ENCODE measurements at regions not wholly inside any gene's neighbourhood (a gene's known extent, or its start where the extent isn't known, plus 50 kb on each side); places are given as distances from the start of the nearest gene placed in this dataset.

- peaks cover 6% of the 10 kb centered on the region in 2 donors for H3K9me3 Mint-ChIP-seq
- DNase-seq (ENCODE audit: low spot score in 2 of 2) (no peak), ATAC-seq (no peak)
Measured at GRCh38 chr5:124088289-124089032, 576.5 kb downstream of the CSNK1G3 start.

GRCh38 chr5:124087752-124088151, 575.8 kb downstream of the CSNK1G3 start:
- H3K9me3 Mint-ChIP-seq, result peaks cover 6% of the 10 kb centered on the region in 2 donors

More at GRCh38 chr5:124088289-124089032, 576.5 kb downstream of the CSNK1G3 start:
- H3K36me3 Mint-ChIP-seq, result no peaks in the 10 kb centered on the region
- H3K27ac Mint-ChIP-seq, result no peak overlapping the region

GRCh38 chr5:124080256-124080655, 568.3 kb downstream of the CSNK1G3 start:
- Mint-ChIP-seq H3K9me3 (peaks cover 12 to 22% of the 10 kb centered on the region in 2 donors), H3K27ac (no peak overlapping the region), H3K36me3 (no peaks in the 10 kb centered on the region)
- no peak for ATAC-seq
- DNase-seq (ENCODE audit: low spot score in 2 of 2), result no peak

More at GRCh38 chr5:124087752-124088151, 575.8 kb downstream of the CSNK1G3 start:
- DNase-seq (ENCODE audit: low spot score in 2 of 2) (no peak), ATAC-seq (no peak)
- Mint-ChIP-seq H3K27ac (no peak overlapping the region), H3K36me3 (no peaks in the 10 kb centered on the region)

- no peak for ATAC-seq
- Mint-ChIP-seq H3K9me3 (peaks cover 6 to 16% of the 10 kb centered on the region in 2 donors), H3K27ac (no peak overlapping the region), H3K36me3 (no peaks in the 10 kb centered on the region)
- DNase-seq (ENCODE audit: low spot score in 2 of 2), result no peak
Measured at GRCh38 chr5:124079062-124079461, 567.1 kb downstream of the CSNK1G3 start.

GRCh38 chr5:124074500-124074899, 562.5 kb downstream of the CSNK1G3 start:
- DNase-seq (ENCODE audit: low spot score in 2 of 2), result no peak
- Mint-ChIP-seq H3K36me3 (no peaks in the 10 kb centered on the region), H3K9me3 (peaks cover 6 to 14% of the 10 kb centered on the region in 2 donors), H3K27ac (no peak overlapping the region)
- ATAC-seq, result no peak

GRCh38 chr5:124072570-124072969, 560.6 kb downstream of the CSNK1G3 start:
- H3K9me3 Mint-ChIP-seq, result peaks cover 6 to 9% of the 10 kb centered on the region in 2 donors
- H3K36me3 Mint-ChIP-seq, result no peaks in the 10 kb centered on the region
- ATAC-seq, result no peak
- no peak overlapping the region for H3K27ac Mint-ChIP-seq
- no peak for DNase-seq (ENCODE audit: low spot score in 2 of 2)

GRCh38 chr5:124071039-124071438, 559.1 kb downstream of the CSNK1G3 start:
- DNase-seq (ENCODE audit: low spot score in 2 of 2) (no peak), ATAC-seq (no peak)
- Mint-ChIP-seq H3K36me3 (no peaks in the 10 kb centered on the region), H3K27ac (no peak overlapping the region), H3K9me3 (peaks cover 6% of the 10 kb centered on the region in 2 donors)

- H3K27ac Mint-ChIP-seq, result no peak overlapping the region
- H3K9me3 Mint-ChIP-seq, result peaks cover 0 to 6% of the 10 kb centered on the region in 2 donors
- H3K36me3 Mint-ChIP-seq, result no peaks in the 10 kb centered on the region
- no peak for DNase-seq (ENCODE audit: low spot score in 2 of 2)
- no peak for ATAC-seq
Measured at GRCh38 chr5:124065508-124065907, 553.5 kb downstream of the CSNK1G3 start.

- H3K9me3 Mint-ChIP-seq, result peaks cover 0 to 6% of the 10 kb centered on the region in 2 donors
- ATAC-seq (no peak), DNase-seq (ENCODE audit: low spot score in 2 of 2) (no peak)
- H3K27ac Mint-ChIP-seq, result no peak overlapping the region
- H3K36me3 Mint-ChIP-seq, result no peaks in the 10 kb centered on the region
Measured at GRCh38 chr5:124064956-124065355, 553.0 kb downstream of the CSNK1G3 start.

GRCh38 chr5:124061663-124062062, 549.7 kb downstream of the CSNK1G3 start:
- Mint-ChIP-seq H3K36me3 (no peaks in the 10 kb centered on the region), H3K27ac (no peak overlapping the region), H3K9me3 (peaks cover 6 to 10% of the 10 kb centered on the region in 2 donors)
- DNase-seq (ENCODE audit: low spot score in 2 of 2) (no peak), ATAC-seq (no peak)

GRCh38 chr5:124061068-124061430, 549.1 kb downstream of the CSNK1G3 start:
- DNase-seq (ENCODE audit: low spot score in 2 of 2) (no peak), ATAC-seq (no peak)
- H3K36me3 Mint-ChIP-seq, result no peaks in the 10 kb centered on the region
- H3K9me3 Mint-ChIP-seq, result peaks cover 4 to 10% of the 10 kb centered on the region in 2 donors
- no peak overlapping the region for H3K27ac Mint-ChIP-seq

GRCh38 chr5:124060413-124061067, 548.6 kb downstream of the CSNK1G3 start:
- DNase-seq (ENCODE audit: low spot score in 2 of 2) (no peak), ATAC-seq (no peak)
- no peaks in the 10 kb centered on the region for H3K36me3 Mint-ChIP-seq
- H3K27ac Mint-ChIP-seq, result no peak overlapping the region
- H3K9me3 Mint-ChIP-seq, result peaks cover 0 to 10% of the 10 kb centered on the region in 2 donors

- no peaks in the 10 kb centered on the region for H3K36me3 Mint-ChIP-seq
- ATAC-seq (no peak), DNase-seq (ENCODE audit: low spot score in 2 of 2) (no peak)
- H3K27ac Mint-ChIP-seq, result no peak overlapping the region
- H3K9me3 Mint-ChIP-seq, result peaks cover 0 to 10% of the 10 kb centered on the region in 2 donors
Measured at GRCh38 chr5:124060011-124060410, 548.0 kb downstream of the CSNK1G3 start.

- H3K27ac Mint-ChIP-seq, result no peak overlapping the region
Measured at GRCh38 chr5:124059200-124059599, 547.2 kb downstream of the CSNK1G3 start.

GRCh38 chr5:124057724-124058231, 545.8 kb downstream of the CSNK1G3 start:
- no peak for ATAC-seq
- H3K36me3 Mint-ChIP-seq, result no peaks in the 10 kb centered on the region
- DNase-seq (ENCODE audit: low spot score in 2 of 2), result no peak
- H3K27ac Mint-ChIP-seq, result no peak overlapping the region
- peaks cover 0 to 10% of the 10 kb centered on the region in 2 donors for H3K9me3 Mint-ChIP-seq

More at GRCh38 chr5:124059200-124059599, 547.2 kb downstream of the CSNK1G3 start:
- no peak for ATAC-seq
- Mint-ChIP-seq H3K36me3 (no peaks in the 10 kb centered on the region), H3K9me3 (peaks cover 0 to 10% of the 10 kb centered on the region in 2 donors)
- DNase-seq (ENCODE audit: low spot score in 2 of 2), result no peak

GRCh38 chr5:124056991-124057723, 545.2 kb downstream of the CSNK1G3 start:
- DNase-seq (ENCODE audit: low spot score in 2 of 2) (no peak), ATAC-seq (no peak)
- H3K36me3 Mint-ChIP-seq, result no peaks in the 10 kb centered on the region
- H3K27ac Mint-ChIP-seq, result no peak overlapping the region
- peaks cover 0 to 10% of the 10 kb centered on the region in 2 donors for H3K9me3 Mint-ChIP-seq
